ENCODE measurements at regions not wholly inside any gene's neighbourhood (a gene's known extent, or its start where the extent isn't known, plus 50 kb on each side); places are given as distances from the start of the nearest gene placed in this dataset.

DNA sequence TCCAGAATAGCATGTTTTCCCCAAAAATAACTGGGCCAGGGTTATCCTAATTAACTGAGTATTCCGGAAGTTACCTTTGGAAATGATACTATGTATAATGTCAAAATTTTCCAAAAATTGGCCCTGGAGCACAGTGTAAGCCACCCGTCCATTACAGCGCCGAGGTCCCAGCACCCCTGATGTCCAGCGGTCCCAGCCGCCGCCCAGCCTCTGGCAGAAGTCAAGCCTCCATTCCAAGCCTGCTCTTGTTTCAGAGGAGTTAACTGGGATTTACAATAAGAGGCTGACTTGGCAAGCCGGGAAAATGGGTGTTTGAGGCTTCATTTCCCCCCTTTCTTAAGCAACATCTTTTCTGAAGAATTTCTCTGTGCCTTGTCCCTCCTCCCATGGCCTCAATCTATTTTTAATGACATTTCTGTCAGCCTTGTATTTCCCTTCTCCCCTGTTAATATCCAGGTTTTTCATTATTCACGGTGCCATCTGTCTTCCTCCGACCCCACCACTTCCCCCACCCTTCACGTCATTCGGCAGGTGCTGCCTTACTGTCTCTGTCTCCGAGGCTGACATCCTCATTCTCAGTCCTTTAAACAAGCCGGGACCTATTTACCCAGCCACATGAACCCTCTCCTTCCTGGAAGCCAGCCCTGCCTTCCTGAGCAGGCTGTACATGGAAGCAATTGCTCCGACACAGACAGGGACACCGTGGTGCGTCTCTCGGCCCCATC lies 490.9 kb downstream of the NPHP4 start:
- no peak overlapping the region for H3K27ac Mint-ChIP-seq
- peaks cover 78% of the 10 kb centered on the region for H3K9me3 Mint-ChIP-seq
- POLR2A ChIA-PET = no interaction called here
- no peaks in the 10 kb centered on the region; the same call in none of the 2 replicates for H3K27me3 Mint-ChIP-seq (ENCODE audit: low read depth)
- no peak for DNase-seq (ENCODE audit: low spot score)
- H3K36me3 Mint-ChIP-seq = peaks cover 58% of the 10 kb centered on the region
- TF ChIP-seq ZNF121 (CRISPR knock-in tag; IDR thresholded peaks at IDR 0.05) (no peak), NR3C1 (CRISPR knock-in tag; conservative IDR thresholded peaks at IDR 0.05; ENCODE audit: low read depth) (no peak), TEAD4 (CRISPR knock-in tag; IDR thresholded peaks at IDR 0.05) (no peak), CREB1 (CRISPR knock-in tag; IDR thresholded peaks at IDR 0.05) (no peak)
- no peak overlapping the region for H3K4me3 Mint-ChIP-seq
- ATAC-seq = no peak
- CTCF ChIA-PET = no interaction called here
- no peaks in the 10 kb centered on the region for H3K4me1 Mint-ChIP-seq

DNA sequence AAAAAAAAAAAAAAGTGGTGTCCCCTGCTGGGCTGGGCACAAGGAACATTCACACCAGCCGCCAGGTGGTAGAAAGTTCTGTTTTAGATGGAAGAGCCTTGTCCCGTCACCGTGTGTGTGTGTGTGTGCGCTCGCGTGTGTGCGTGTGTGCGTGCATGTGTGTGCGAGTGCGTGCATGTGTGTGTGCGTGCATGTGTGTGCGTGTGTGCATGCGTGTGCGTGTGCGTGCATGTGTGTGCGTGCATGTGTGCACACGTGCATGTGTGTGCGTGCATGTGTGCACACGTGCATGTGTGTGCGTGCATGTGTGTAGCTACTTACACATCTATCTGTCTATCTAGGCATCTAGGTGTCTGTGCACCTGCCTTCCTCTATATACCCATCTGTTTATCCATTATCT lies 491.7 kb downstream of the NPHP4 start:
- H3K36me3 Mint-ChIP-seq = peaks cover 55% of the 10 kb centered on the region
- no peak for DNase-seq (ENCODE audit: low spot score)
- CTCF ChIA-PET = no interaction called here
- no peak overlapping the region for H3K27ac Mint-ChIP-seq
- H3K4me3 Mint-ChIP-seq = no peak overlapping the region
- POLR2A ChIA-PET = no interaction called here
- no peak for ATAC-seq
- peaks cover 77% of the 10 kb centered on the region for H3K9me3 Mint-ChIP-seq
- H3K4me1 Mint-ChIP-seq = no peaks in the 10 kb centered on the region
- H3K27me3 Mint-ChIP-seq (ENCODE audit: low read depth) = peaks cover 2% of the 10 kb centered on the region
- TF ChIP-seq, protein P1, sequence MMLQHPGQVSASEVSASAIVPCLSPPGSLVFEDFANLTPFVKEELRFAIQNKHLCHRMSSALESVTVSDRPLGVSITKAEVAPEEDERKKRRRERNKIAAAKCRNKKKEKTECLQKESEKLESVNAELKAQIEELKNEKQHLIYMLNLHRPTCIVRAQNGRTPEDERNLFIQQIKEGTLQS (CRISPR knock-in tag; conservative IDR thresholded peaks at IDR 0.05) = no peak
- TF ChIP-seq EMX1 (CRISPR knock-in tag; IDR thresholded peaks at IDR 0.05) (no peak), SOX15 (CRISPR knock-in tag; IDR thresholded peaks at IDR 0.05) (no peak), GTF2I (CRISPR knock-in tag; conservative IDR thresholded peaks at IDR 0.05) (no peak), RORB (CRISPR knock-in tag; IDR thresholded peaks at IDR 0.05) (no peak), CREB1 (CRISPR knock-in tag; IDR thresholded peaks at IDR 0.05) (no peak), NFE2L1 (CRISPR knock-in tag; IDR thresholded peaks at IDR 0.05) (no peak), GABPB1 (CRISPR knock-in tag; IDR thresholded peaks at IDR 0.05) (no peak), ZNF396 (CRISPR knock-in tag; IDR thresholded peaks at IDR 0.05; ENCODE audit: borderline replicate concordance) (no peak), TCF7 (CRISPR knock-in tag; IDR thresholded peaks at IDR 0.05; ENCODE audit: low read depth) (no peak), ZNF317 (CRISPR knock-in tag; IDR thresholded peaks at IDR 0.05; ENCODE audit: borderline replicate concordance, low read depth) (no peak), ZNF671 (CRISPR knock-in tag; IDR thresholded peaks at IDR 0.05) (no peak)
- TF ChIP-seq, protein P2, sequence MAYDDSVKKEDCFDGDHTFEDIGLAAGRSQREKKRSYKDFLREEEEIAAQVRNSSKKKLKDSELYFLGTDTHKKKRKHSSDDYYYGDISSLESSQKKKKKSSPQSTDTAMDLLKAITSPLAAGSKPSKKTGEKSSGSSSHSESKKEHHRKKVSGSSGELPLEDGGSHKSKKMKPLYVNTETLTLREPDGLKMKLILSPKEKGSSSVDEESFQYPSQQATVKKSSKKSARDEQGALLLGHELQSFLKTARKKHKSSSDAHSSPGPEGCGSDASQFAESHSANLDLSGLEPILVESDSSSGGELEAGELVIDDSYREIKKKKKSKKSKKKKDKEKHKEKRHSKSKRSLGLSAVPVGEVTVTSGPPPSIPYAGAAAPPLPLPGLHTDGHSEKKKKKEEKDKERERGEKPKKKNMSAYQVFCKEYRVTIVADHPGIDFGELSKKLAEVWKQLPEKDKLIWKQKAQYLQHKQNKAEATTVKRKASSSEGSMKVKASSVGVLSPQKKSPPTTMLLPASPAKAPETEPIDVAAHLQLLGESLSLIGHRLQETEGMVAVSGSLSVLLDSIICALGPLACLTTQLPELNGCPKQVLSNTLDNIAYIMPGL (CRISPR knock-in tag; IDR thresholded peaks at IDR 0.05) = no peak
- TF ChIP-seq, protein P3, sequence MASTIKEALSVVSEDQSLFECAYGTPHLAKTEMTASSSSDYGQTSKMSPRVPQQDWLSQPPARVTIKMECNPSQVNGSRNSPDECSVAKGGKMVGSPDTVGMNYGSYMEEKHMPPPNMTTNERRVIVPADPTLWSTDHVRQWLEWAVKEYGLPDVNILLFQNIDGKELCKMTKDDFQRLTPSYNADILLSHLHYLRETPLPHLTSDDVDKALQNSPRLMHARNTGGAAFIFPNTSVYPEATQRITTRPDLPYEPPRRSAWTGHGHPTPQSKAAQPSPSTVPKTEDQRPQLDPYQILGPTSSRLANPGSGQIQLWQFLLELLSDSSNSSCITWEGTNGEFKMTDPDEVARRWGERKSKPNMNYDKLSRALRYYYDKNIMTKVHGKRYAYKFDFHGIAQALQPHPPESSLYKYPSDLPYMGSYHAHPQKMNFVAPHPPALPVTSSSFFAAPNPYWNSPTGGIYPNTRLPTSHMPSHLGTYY (CRISPR knock-in tag; IDR thresholded peaks at IDR 0.05) = no peak
- TF ChIP-seq, protein P4, sequence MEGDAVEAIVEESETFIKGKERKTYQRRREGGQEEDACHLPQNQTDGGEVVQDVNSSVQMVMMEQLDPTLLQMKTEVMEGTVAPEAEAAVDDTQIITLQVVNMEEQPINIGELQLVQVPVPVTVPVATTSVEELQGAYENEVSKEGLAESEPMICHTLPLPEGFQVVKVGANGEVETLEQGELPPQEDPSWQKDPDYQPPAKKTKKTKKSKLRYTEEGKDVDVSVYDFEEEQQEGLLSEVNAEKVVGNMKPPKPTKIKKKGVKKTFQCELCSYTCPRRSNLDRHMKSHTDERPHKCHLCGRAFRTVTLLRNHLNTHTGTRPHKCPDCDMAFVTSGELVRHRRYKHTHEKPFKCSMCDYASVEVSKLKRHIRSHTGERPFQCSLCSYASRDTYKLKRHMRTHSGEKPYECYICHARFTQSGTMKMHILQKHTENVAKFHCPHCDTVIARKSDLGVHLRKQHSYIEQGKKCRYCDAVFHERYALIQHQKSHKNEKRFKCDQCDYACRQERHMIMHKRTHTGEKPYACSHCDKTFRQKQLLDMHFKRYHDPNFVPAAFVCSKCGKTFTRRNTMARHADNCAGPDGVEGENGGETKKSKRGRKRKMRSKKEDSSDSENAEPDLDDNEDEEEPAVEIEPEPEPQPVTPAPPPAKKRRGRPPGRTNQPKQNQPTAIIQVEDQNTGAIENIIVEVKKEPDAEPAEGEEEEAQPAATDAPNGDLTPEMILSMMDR (IDR thresholded peaks at IDR 0.05) = no peak
- TF ChIP-seq, protein P5, sequence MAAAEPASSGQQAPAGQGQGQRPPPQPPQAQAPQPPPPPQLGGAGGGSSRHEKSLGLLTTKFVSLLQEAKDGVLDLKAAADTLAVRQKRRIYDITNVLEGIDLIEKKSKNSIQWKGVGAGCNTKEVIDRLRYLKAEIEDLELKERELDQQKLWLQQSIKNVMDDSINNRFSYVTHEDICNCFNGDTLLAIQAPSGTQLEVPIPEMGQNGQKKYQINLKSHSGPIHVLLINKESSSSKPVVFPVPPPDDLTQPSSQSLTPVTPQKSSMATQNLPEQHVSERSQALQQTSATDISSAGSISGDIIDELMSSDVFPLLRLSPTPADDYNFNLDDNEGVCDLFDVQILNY (CRISPR knock-in tag; IDR thresholded peaks at IDR 0.05) = no peak

Measured in WTC11 (cell line).